ENCODE measurements at regions not wholly inside any gene's neighbourhood (a gene's known extent, or its start where the extent isn't known, plus 50 kb on each side); places are given as distances from the start of the nearest gene placed in this dataset.
"Not testable (repeated sequence)": the region's sequence is repeated elsewhere in the genome, so short reads cannot be mapped to it uniquely, and the experiment has no call there.

DNA sequence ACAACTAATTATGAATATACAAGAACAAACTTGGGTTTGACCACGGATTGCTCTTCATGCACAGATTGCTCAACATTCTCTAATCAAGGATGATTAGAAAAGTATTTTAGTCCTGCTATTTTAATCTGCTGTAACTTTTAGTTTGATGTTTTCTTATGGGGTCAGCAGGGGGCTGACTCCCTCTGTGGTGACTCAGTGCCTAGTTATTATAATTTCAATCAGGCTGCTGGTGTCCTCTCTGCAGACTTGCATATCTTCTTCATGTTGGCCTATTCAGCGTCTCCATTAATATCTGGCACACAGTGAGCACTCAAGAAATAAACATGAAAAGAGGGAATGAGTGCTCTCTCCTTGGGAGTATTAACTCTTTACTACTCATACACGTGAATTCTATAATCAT is 223.8 kb upstream of the DDI1 start:
- DNase-seq, result no peak

DNA sequence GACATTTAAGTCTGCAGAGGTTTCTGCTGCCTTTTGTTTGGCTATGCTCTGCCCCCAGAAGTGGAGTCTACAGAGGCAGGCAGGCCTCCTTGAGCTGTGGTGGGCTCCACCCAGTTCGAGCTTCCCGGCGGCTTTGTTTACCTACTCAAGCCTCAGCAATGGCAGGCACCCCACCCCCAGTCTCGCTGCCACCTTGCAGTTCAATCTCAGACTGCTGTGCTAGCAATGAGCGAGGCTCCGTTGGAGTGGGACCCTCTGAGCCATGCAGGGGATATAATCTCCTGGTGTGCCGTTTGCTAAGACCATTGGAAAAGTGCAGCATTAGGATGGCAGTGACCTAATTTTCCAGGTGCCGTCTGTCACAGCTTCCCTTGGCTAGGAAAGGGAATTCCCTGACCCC is 216.1 kb upstream of the DDI1 start:
- DNase-seq, result not testable (repeated sequence)

DNA sequence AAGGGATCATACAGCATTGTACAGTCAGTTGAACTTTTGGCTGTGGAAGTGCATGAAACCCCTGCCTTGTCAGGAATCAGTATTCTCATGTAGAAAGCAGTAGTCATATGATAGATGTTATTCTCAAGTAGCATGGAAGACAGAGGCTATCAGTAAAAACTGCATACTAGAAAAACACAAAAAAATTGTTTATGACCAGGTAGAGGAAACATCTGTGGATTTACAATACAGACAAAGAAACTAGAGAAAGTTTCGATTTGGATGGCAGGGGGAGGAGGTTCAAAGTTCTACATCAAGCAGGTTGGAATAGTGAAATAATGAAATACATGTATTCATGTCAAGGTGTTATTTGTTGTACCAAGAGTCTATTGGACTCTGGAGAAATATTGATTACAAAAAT is 212.3 kb upstream of the DDI1 start:
- DNase-seq, result no peak

DNA sequence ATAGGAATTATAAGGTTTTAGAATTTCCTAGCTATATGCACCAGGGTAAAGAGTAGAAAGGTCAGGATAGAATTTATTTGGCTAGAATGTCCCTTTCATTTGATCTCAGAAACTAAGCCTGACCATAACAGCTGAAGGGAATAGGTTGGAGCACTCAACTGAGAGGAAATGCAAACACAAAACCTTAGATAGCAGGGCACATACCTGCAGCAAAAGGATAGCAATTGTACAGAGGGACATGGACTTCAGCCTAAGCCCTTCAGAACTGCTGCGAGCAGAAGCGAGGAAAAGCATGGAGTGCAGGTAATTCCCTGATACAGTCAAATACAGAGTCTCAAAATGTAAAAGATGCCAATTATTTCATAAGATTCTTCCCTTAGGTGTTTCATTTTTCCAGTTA is 211.0 kb upstream of the DDI1 start:
- DNase-seq, result no peak

DNA sequence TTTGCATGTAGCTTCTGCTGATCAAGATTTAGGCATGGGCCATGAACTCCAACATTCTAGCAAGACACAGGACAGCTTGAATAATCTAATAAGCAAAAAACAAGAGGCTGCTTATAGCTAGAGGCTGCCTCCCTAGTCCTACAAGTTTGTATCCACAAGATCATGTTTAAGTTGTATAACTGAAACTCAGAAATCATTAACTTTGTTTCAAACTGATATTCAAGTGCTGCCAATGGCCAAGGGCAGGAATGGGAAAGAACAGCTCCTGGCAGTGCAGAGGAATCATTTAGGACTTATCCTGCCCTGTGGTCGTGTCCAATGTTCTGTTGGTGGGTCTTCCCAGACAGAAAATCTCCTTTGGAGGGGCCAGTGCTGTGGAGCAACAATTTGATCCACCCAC is 209.6 kb upstream of the DDI1 start:
- DNase-seq, result no peak

GRCh38 chr11:103829596-103829995 is 206.8 kb upstream of the DDI1 start:
- DNase-seq, result no peak

DNA sequence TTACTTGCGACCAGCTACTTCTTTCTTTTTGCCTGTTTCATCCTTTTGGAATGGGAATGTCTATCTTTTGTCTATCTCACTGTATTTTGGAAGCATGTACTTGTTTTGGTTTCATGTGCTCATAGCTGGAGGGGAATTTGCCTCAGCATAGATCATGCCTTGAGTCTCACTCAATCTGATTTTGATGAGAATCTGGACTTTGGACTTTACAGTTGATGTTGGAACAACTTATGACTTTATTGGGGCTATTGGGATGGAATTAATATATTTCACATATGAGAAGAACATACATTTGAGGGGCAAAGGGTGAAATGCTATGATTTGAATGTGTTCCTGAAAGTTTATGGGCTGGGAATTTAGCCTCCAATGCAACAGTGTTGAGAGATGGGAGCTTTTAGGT is 206.2 kb upstream of the DDI1 start:
- DNase-seq, result no peak

DNA sequence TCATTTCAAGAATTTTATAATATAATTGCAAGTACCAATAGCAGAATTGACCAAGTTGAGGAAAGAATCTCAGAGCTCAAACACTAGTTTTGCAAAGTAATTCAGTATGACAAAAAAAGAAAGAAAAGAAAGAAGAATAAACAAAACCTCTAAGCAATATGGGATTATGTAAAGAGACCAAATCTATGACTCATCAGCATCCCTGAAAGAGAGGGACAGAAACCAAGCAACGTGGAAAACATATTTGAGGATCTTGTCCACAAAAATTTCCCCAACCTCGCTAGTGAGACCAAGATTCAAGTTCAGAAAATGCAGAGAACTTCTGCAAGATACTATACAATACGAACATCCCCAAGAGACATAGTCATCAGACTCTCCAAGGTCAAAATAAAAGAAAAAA is 203.7 kb upstream of the DDI1 start:
- no peak for DNase-seq

- DNase-seq, result no peak
Observed at GRCh38 chr11:103842191-103842590, 194.2 kb upstream of the DDI1 start.

DNA sequence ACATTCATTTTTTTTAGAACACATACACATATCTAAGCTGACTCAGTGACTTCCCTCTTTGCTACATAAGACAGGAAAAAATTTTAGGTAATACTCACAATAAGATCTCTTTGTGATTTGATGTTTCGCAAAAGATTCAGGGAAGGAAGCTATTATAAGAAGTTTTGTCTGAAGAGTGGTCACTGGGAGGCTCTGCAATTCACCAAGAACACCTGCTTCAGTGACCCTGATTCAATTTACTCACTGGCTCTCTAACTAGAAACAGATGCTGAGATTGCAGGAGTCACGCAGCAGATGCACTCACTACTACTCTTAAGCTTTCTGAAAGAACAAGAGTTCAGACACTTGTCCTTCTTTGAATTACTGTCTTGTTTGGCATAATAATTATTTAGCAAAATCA is 193.6 kb upstream of the DDI1 start:
- no peak for DNase-seq

- no peak for DNase-seq
Observed at GRCh38 chr11:103844327-103845215, 191.9 kb upstream of the DDI1 start.

DNA sequence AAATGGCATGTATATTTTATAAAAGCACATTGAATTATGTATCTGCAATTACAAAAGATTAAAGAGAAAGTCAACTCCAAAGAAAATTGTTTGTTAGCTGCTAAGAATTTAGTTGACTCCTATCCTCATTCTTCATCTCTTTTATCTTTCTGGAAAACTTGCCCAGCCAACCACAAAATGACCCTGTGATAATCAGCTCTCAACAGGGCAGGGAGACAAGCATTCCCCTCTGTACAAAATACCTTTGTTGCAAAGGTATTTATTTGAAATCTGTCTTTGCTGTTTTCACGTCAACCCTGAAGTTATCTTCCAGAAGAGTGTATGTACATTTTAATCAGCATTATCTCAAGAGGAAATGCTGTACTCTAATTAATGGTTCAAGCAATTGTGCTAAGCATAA is 191.1 kb upstream of the DDI1 start:
- no peak for DNase-seq

GRCh38 chr11:103848686-103849085 is 187.8 kb upstream of the DDI1 start:
- DNase-seq, result no peak

DNA sequence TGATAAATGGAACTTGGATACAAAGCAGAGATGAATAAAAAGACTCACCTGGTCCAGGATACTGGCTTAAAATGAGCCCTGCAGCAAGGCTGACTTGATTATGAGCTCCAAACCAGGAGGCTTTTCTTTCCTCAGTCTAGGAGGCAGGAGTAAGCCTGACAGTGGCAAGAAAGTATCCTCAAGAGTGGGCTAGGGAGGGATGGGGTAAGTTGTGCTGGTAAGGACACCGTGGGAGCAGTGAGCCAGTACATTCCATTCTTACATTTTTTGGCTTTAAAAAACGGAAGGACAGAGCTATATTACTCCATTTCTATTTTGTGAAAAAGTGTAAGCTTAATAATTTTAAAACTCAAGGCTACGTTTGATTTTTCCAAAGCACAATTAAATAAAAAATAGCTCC is 187.1 kb upstream of the DDI1 start:
- DNase-seq, result no peak

- no peak for DNase-seq
Observed at GRCh38 chr11:103850419-103851165, 185.8 kb upstream of the DDI1 start.

GRCh38 chr11:103851166-103851651 is 185.2 kb upstream of the DDI1 start:
- DNase-seq, result no peak
